H1 (cell line): ENCODE measurements at regions not wholly inside any gene's neighbourhood (a gene's known extent, or its start where the extent isn't known, plus 50 kb on each side); places are given as distances from the start of the nearest gene placed in this dataset.

Experiments used
- FOSL1 ChIP-seq: IDR thresholded peaks from 2 replicates; pipeline ENCODE4 v1.6.1; 2011; ENCODE audit warnings: mild to moderate bottlenecking, low read depth, low read length, moderate library complexity; ENCODE audit not compliant: insufficient read depth
- RFX5 ChIP-seq: IDR thresholded peaks from 2 replicates; pipeline ENCODE4 v1.6.1; 2011; ENCODE audit warnings: low read depth, low read length, improper control_type of control experiment, borderline replicate concordance

- TF ChIP-seq FOSL1 (no peak), RFX5 (no peak)
These were observed 57.1 kb upstream of the KLHL29 start (continued) for GRCh38 chr2:23327887-23328286.
